PC-9 (cell line): ENCODE measurements at regions not wholly inside any gene's neighbourhood (a gene's known extent, or its start where the extent isn't known, plus 50 kb on each side); places are given as distances from the start of the nearest gene placed in this dataset.

Experiments
- CTCF ChIP-seq: fragments of 200-600 bp; sonication (generic); conservative IDR thresholded peaks from 2 replicates; pipeline ENCODE4 v1.6.1; 2017; ENCODE audit warnings: mixed run types, antibody characterized with exemption, mild to moderate bottlenecking, moderate library complexity
- EZH2 ChIP-seq: fragments of 200-600 bp; sonication (generic); IDR thresholded peaks from 2 replicates; pipeline ENCODE4 v1.8.0; 2017; ENCODE audit warnings: antibody characterized with exemption, low read depth

- TF ChIP-seq CTCF (no peak), EZH2 (no peak)
Measured at GRCh38 chr7:16293669-16294425, 127.5 kb downstream of the CRPPA start.
